AG09319 (cell line): ENCODE measurements at regions not wholly inside any gene's neighbourhood (a gene's known extent, or its start where the extent isn't known, plus 50 kb on each side); places are given as distances from the start of the nearest gene placed in this dataset.
"Not testable (repeated sequence)": the region's sequence is repeated elsewhere in the genome, so short reads cannot be mapped to it uniquely, and the experiment has no call there.

Experiments
- DNase-seq: peaks from one replicate; pipeline ENCODE4 v3.0.0-alpha.2; 2010; ENCODE audit warnings: low read depth; ENCODE audit errors: extremely low read depth
- CTCF ChIP-seq: IDR thresholded peaks from 2 replicates; pipeline ENCODE4 v1.5.1; 2011; ENCODE audit warnings: low read depth, mild to moderate bottlenecking, inconsistent platforms, low read length, moderate library complexity

GRCh38 chr9:135403733-135404450, 75.7 kb upstream of the PPP1R26 start:
- TF ChIP-seq CTCF, result no peak

GRCh38 chr9:135404451-135405144, 75.0 kb upstream of the PPP1R26 start:
- DNase-seq, result no peak
- TF ChIP-seq CTCF, result no peak

More at GRCh38 chr9:135403733-135404450, 75.7 kb upstream of the PPP1R26 start:
- no peak for DNase-seq

- DNase-seq, result not testable (repeated sequence)
Observed at GRCh38 chr9:135405145-135405464, 74.5 kb upstream of the PPP1R26 start.

- no peak for TF ChIP-seq CTCF
- no peak for DNase-seq
Observed at GRCh38 chr9:135408476-135409254, 70.9 kb upstream of the PPP1R26 start.

GRCh38 chr9:135409286-135410200, 70.0 kb upstream of the PPP1R26 start:
- DNase-seq, result no peak
- TF ChIP-seq CTCF, result no peak

- DNase-seq, result no peak
- TF ChIP-seq CTCF, result no peak
Observed at GRCh38 chr9:135410421-135410820, 69.2 kb upstream of the PPP1R26 start.

- no peak for DNase-seq
- TF ChIP-seq CTCF, result no peak
Observed at GRCh38 chr9:135410831-135411473, 68.6 kb upstream of the PPP1R26 start.

GRCh38 chr9:135411605-135412004, 68.0 kb upstream of the PPP1R26 start:
- DNase-seq, result not testable (repeated sequence)
